HepG2 (cell line): ENCODE measurements at regions not wholly inside any gene's neighbourhood (a gene's known extent, or its start where the extent isn't known, plus 50 kb on each side); places are given as distances from the start of the nearest gene placed in this dataset.
"Not testable (repeated sequence)": the region's sequence is repeated elsewhere in the genome, so short reads cannot be mapped to it uniquely, and the experiment has no call there.

ENCODE experiments used
- GABPA ChIP-seq, 2 experiments: IDR thresholded peaks; 2 replicates each; pipeline ENCODE4 v1.6.1; 2011 to 2016; ENCODE audit warnings: low read depth in 2 of 2, low read length in 1 of 2, missing biosample characterization in 1 of 2, missing genetic modification characterization in 1 of 2
- NR2F6 ChIP-seq, 2 experiments: IDR thresholded peaks; 2 replicates each; pipeline ENCODE4 v1.6.1; 2016; ENCODE audit warnings: antibody characterized with exemption in 1 of 2, mild to moderate bottlenecking in 1 of 2
- ZNF253 ChIP-seq: sonication (generic); formaldehyde crosslinking; IDR thresholded peaks from 2 replicates; pipeline ENCODE4 v1.8.0; 2022; ENCODE audit warnings: mild to moderate bottlenecking, missing genetic modification reagents, borderline replicate concordance
- TF ChIP-seq, protein P1 (sequence below): sonication (generic); formaldehyde crosslinking; IDR thresholded peaks from 2 replicates; pipeline ENCODE4 v1.4.0; 2020; ENCODE audit warnings: missing genetic modification reagents
- TF ChIP-seq, protein P2 (sequence below): sonication (generic); formaldehyde crosslinking; IDR thresholded peaks from 2 replicates; pipeline ENCODE4 v1.8.1; 2023; ENCODE audit warnings: mild to moderate bottlenecking, moderate library complexity, missing genetic modification reagents

- TF ChIP-seq GABPA (IDR thresholded peaks at IDR 0.05; ENCODE audit: low read depth, low read length); GABPA (CRISPR knock-in tag; IDR thresholded peaks at IDR 0.05; ENCODE audit: low read depth); ZNF253 (CRISPR knock-in tag); NR2F6 (IDR thresholded peaks at IDR 0.05); NR2F6 (CRISPR knock-in tag; IDR thresholded peaks at IDR 0.05): not testable (repeated sequence)
- TF ChIP-seq, protein P1, sequence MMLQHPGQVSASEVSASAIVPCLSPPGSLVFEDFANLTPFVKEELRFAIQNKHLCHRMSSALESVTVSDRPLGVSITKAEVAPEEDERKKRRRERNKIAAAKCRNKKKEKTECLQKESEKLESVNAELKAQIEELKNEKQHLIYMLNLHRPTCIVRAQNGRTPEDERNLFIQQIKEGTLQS (CRISPR knock-in tag), result not testable (repeated sequence)
- TF ChIP-seq, protein P2, sequence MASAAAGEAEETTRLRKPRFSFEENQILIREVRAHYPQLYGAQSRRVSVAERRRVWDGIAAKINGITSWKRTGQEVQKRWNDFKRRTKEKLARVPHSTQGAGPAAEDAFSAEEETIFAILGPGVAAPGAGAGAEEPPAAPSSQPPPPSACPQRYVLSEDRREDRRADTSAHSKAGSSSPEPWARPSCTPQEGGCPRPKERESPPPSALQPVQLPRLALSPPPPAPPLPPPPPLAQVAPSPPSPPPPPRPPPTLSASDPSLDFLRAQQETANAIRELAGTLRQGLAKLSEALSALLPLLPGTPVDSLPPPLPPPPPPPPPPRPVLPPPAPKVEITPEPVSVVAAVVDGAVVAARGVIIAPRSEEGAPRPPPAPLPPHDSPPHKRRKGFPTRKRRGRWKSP (CRISPR knock-in tag), result not testable (repeated sequence)
These were observed 125.8 kb downstream of the DDX11 start for GRCh38 chr12:31199476-31199875.
